K562 (cell line): ENCODE measurements at regions not wholly inside any gene's neighbourhood (a gene's known extent, or its start where the extent isn't known, plus 50 kb on each side); places are given as distances from the start of the nearest gene placed in this dataset.

ENCODE experiments used
- ATAC-seq: fragments of 200-7000 bp; cut with Tn5 transposase; 3 replicates; pipeline ENCODE4 v1.9.1; 2020; ENCODE audit warnings: moderate library complexity
- BruUV-seq: library from RNA; stranded (reverse); fragments of 400-500 nt; replicated peaks from 2 replicates; lab custom pipeline; 2021; lab: Mats Ljungman, UMichigan
- CTCF ChIA-PET: fragments of 300-600 bp; formaldehyde crosslinking; extraction: SDS; loops from one replicate; lab custom pipeline; 2021; ENCODE audit warnings: low intra/inter-chr PET ratio; lab: Yijun Ruan, JAX
- POLR2A ChIA-PET: fragments of 300-600, 350-650 bp; sonication (Branson Sonifier 250); formaldehyde crosslinking; extraction: SDS; loops from one replicate; lab custom pipeline; 2021; ENCODE audit warnings: antibody characterized with exemption, inconsistent platforms; lab: Yijun Ruan, JAX
- DNase-seq, 4 experiments: peaks; one replicate each; pipeline versions ENCODE4 v3.0.0 to v3.0.0-alpha.2; 2011 to 2018; ENCODE audit warnings: low spot score in 3 of 4, mixed read lengths in 3 of 4; ENCODE audit errors: extremely low read depth in 1 of 4
- FAIRE-seq: peaks from 2 replicates; lab custom pipeline; 2011; peaks lifted over from hg19 to GRCh38; lab: Jason Lieb, UNC
- H2AFZ ChIP-seq: 2 replicates; pipeline ENCODE4 v1.6.0; 2011; ENCODE audit warnings: low read depth, low read length, control low read depth, inconsistent platforms
- H3K27ac ChIP-seq: fragments of 200-600 bp; 3 replicates; pipeline ENCODE4 v1.8.0; 2011; ENCODE audit warnings: low read depth, mild to moderate bottlenecking, control low read depth, inconsistent platforms, low read length, moderate library complexity, mixed read lengths; ENCODE audit errors: extremely low read depth
- H3K27me3 ChIP-seq, 2 experiments: fragments of 300-600 bp in 1 of 2; 2 replicates in 1 of 2; 3 replicates in 1 of 2; pipeline versions ENCODE4 v1.6.0 to v1.8.0; 2011; ENCODE audit warnings: inconsistent platforms in 2 of 2, low read length in 2 of 2, mild to moderate bottlenecking in 1 of 2, mixed read lengths in 1 of 2, moderate library complexity in 1 of 2; ENCODE audit not compliant: control insufficient read depth in 2 of 2, insufficient read depth in 2 of 2
- H3K36me3 ChIP-seq: fragments of 300-600 bp; 3 replicates; pipeline ENCODE4 v1.8.0; 2011; ENCODE audit warnings: mild to moderate bottlenecking, low read length, inconsistent platforms; ENCODE audit not compliant: control insufficient read depth, insufficient read depth
- H3K4me1 ChIP-seq, 2 experiments: fragments of 200-600 bp in 1 of 2; replicated peaks in 1 of 2; 2 replicates in 1 of 2; 3 replicates in 1 of 2; pipeline versions ENCODE4 v1.5.1 to v1.8.0; 2011; ENCODE audit warnings: inconsistent platforms in 2 of 2, low read length in 2 of 2, mild to moderate bottlenecking in 1 of 2, mixed read lengths in 1 of 2, moderate library complexity in 1 of 2; ENCODE audit not compliant: control insufficient read depth in 2 of 2, insufficient read depth in 2 of 2
- H3K4me2 ChIP-seq: 2 replicates; pipeline ENCODE4 v1.6.1; 2011; ENCODE audit warnings: low read length, control low read depth, inconsistent platforms, mixed read lengths; ENCODE audit not compliant: insufficient read depth
- H3K4me3 ChIP-seq: fragments of 200-600 bp; sonication (generic), shearing (Covaris generic); 2 replicates; pipeline ENCODE4 v1.5.1; 2016; ENCODE audit warnings: control low read depth, inconsistent platforms
- H3K79me2 ChIP-seq: fragments of 200-600 bp; 3 replicates; pipeline ENCODE4 v1.8.0; 2011; ENCODE audit warnings: low read length, inconsistent platforms; ENCODE audit not compliant: control insufficient read depth, insufficient read depth
- H3K9ac ChIP-seq, 2 experiments: 2 replicates each; pipeline versions ENCODE4 v1.6.0 to v1.6.1; 2011; ENCODE audit warnings: low read depth in 2 of 2, low read length in 2 of 2, control low read depth in 1 of 2, inconsistent platforms in 1 of 2, mild to moderate bottlenecking in 1 of 2, mixed read lengths in 1 of 2; ENCODE audit not compliant: insufficient read depth in 1 of 2
- H3K9me1 ChIP-seq: one replicate; pipeline ENCODE4 v1.6.0; 2011; ENCODE audit warnings: inconsistent platforms, mild to moderate bottlenecking, low read length, moderate library complexity; ENCODE audit not compliant: control insufficient read depth, insufficient read depth
- H3K9me3 ChIP-seq: replicated peaks from 2 replicates; pipeline ENCODE4 v1.5.1; 2011; ENCODE audit warnings: low read depth, low read length, inconsistent platforms; ENCODE audit not compliant: control insufficient read depth, insufficient read depth
- H4K20me1 ChIP-seq: replicated peaks from 2 replicates; pipeline ENCODE4 v1.6.1; 2011; ENCODE audit warnings: low read length, inconsistent platforms, mixed read lengths; ENCODE audit not compliant: control insufficient read depth, insufficient read depth
- BCOR ChIP-seq: fragments of 450-650 bp; IDR thresholded peaks from 2 replicates; pipeline ENCODE4 v1.6.1; 2016
- E2F6 ChIP-seq, 2 experiments: IDR thresholded peaks; 2 replicates each; pipeline ENCODE4 v1.6.1; 2011; ENCODE audit warnings: borderline replicate concordance in 1 of 2, control low read depth in 1 of 2, low read depth in 1 of 2, low read length in 1 of 2, mild to moderate bottlenecking in 1 of 2, mixed read lengths in 1 of 2, moderate library complexity in 1 of 2; ENCODE audit not compliant: insufficient read depth in 1 of 2, insufficient read length in 1 of 2, poor library complexity in 1 of 2, severe bottlenecking in 1 of 2; ENCODE audit errors: extremely low read depth in 1 of 2
- ELF4 ChIP-seq: fragments of 450-650 bp; formaldehyde crosslinking; IDR thresholded peaks from 2 replicates; pipeline ENCODE4 v1.4.0; 2022; ENCODE audit warnings: missing genetic modification characterization
- ELK1 ChIP-seq: sonication (generic); formaldehyde crosslinking; IDR thresholded peaks from 2 replicates; pipeline ENCODE4 v1.8.1; 2022; ENCODE audit warnings: missing genetic modification reagents
- HDAC3 ChIP-seq: fragments of 450-650 bp; IDR thresholded peaks from 2 replicates; pipeline ENCODE4 v1.6.1; 2018; ENCODE audit warnings: borderline replicate concordance, mild to moderate bottlenecking, moderate library complexity; ENCODE audit not compliant: partially characterized antibody
- HDGF ChIP-seq: fragments of 450-650 bp; IDR thresholded peaks from 2 replicates; pipeline ENCODE4 v1.6.1; 2016
- JUNB ChIP-seq: fragments of 450-650 bp; formaldehyde crosslinking; conservative IDR thresholded peaks from 2 replicates; pipeline ENCODE4 v1.4.0; 2020; ENCODE audit warnings: mild to moderate bottlenecking
- MEF2D ChIP-seq: conservative IDR thresholded peaks from 2 replicates; pipeline ENCODE4 v1.6.1; 2016; ENCODE audit warnings: low read depth, missing genetic modification characterization, missing compliant biosample characterization
- MTA2 ChIP-seq: fragments of 450-650 bp; IDR thresholded peaks from 2 replicates; pipeline ENCODE4 v1.6.1; 2016; ENCODE audit warnings: low read depth
- ZBTB5 ChIP-seq: fragments of 450-650 bp; IDR thresholded peaks from 2 replicates; pipeline ENCODE4 v1.6.1; 2017; ENCODE audit warnings: antibody characterized with exemption
- ZNF121 ChIP-seq: sonication (generic); formaldehyde crosslinking; conservative IDR thresholded peaks from 2 replicates; pipeline ENCODE4 v1.8.0; 2022; ENCODE audit warnings: missing genetic modification reagents
- ZNF41 ChIP-seq: fragments of 250-450 bp; sonication (Bioruptor Pico); conservative IDR thresholded peaks from 2 replicates; pipeline ENCODE4 v1.4.0; 2020; ENCODE audit warnings: mild to moderate bottlenecking
- WGBS: fragments of 100-300 bp; shearing (Covaris generic); methylation state at CpG from one replicate; pipeline ENCODE4 v1.1.6; 2016; ENCODE audit warnings: low coverage, mixed read lengths; ENCODE audit not compliant: insufficient coverage; ENCODE audit errors: missing lambda C conversion rate; 5-methylcytosine and 5-hydroxymethylcytosine counted together
- in situ Hi-C: fragments of 300-500 bp; cut with MboI; formaldehyde crosslinking; loops from 4 replicates; pipeline ENCODE4 v1.15.0; 2018; ENCODE audit warnings: inconsistent platforms, mixed read lengths
- intact Hi-C: fragments of 100-400 bp; cut with micrococcal nuclease; formaldehyde crosslinking; loops from 2 replicates; pipeline ENCODE4 v1.14.2; 2022

GRCh38 chr2:150878356-150878755, 383.3 kb downstream of the RBM43 start (continued):
- TF ChIP-seq ELF4 (CRISPR knock-in tag) (no peak), JUNB (CRISPR knock-in tag) (no peak)
- TF ChIP-seq, all 486 proteins: peak for 5

GRCh38 chr2:150876251-150876950, 385.3 kb downstream of the RBM43 start:
- Histone ChIP-seq H3K9ac (no peak overlapping the region), H3K27me3 (no peaks in the 10 kb centered on the region), H3K36me3 (no peaks in the 10 kb centered on the region), H4K20me1 (no peaks in the 10 kb centered on the region), H3K27ac (no peak overlapping the region), H3K9me1 (no peaks in the 10 kb centered on the region), H3K4me2 (no peak overlapping the region), H3K4me3 (no peak overlapping the region), H3K79me2 (no peaks in the 10 kb centered on the region), H3K9me3 (no peaks in the 10 kb centered on the region), H2AFZ (no peak overlapping the region), H3K4me1 (no peaks in the 10 kb centered on the region)
- ATAC-seq (no peak), DNase-seq (no peak), FAIRE-seq (no peak)
- in situ Hi-C loops = no loop called here
- no TSS peak for BruUV-seq
- POLR2A ChIA-PET = no interaction called here
- 12% methylated on average over 5 of the region's 5 CpGs for WGBS
- CTCF ChIA-PET = no interaction called here
- no peak for TF ChIP-seq BCOR
- no peak for TF ChIP-seq HDAC3
- no peak for TF ChIP-seq ELK1
- TF ChIP-seq E2F6 (IDR thresholded peaks at IDR 0.05; ENCODE audit: borderline replicate concordance in 1 of 2, extremely low read depth in 1 of 2, insufficient read depth in 1 of 2, insufficient read length in 1 of 2, low read depth in 1 of 2, low read length in 1 of 2, poor library complexity in 1 of 2, severe bottlenecking in 1 of 2) = no peak
- TF ChIP-seq MTA2 = no peak
- no peak for TF ChIP-seq ZNF41 (CRISPR knock-in tag)
- TF ChIP-seq ZNF121 = no peak
- no peak for TF ChIP-seq MEF2D (tag)
- no peak for TF ChIP-seq ZBTB5
- TF ChIP-seq HDGF = no peak
- intact Hi-C loops = no loop called here
